Left colon (tissue), 2 donors: ENCODE measurements at regions not wholly inside any gene's neighbourhood (a gene's known extent, or its start where the extent isn't known, plus 50 kb on each side); places are given as distances from the start of the nearest gene placed in this dataset.

Experiments used
- ATAC-seq: fragments of 200-7000 bp; cut with Tn5 transposase; one replicate; pipeline ENCODE4 v1.9.1; 2020; ENCODE audit warnings: mild to moderate bottlenecking, moderate library complexity
- DNase-seq, 2 donors: peaks; one replicate each; pipeline ENCODE4 v3.0.0-alpha.2; 2020
- intact Hi-C, 2 donors: fragments of 100-400 bp; cut with DNase I in 1 of 2; cut with micrococcal nuclease in 1 of 2; formaldehyde crosslinking; loops; one replicate each; pipeline versions ENCODE4 v1.11.2 to v1.14.0; 2022; cut with DNase I, micrococcal nuclease
- donor health status: DM: no; HTN: no; CAD: no.
- donor health status: DM: yes; HTN: yes; CAD: no.

DNA sequence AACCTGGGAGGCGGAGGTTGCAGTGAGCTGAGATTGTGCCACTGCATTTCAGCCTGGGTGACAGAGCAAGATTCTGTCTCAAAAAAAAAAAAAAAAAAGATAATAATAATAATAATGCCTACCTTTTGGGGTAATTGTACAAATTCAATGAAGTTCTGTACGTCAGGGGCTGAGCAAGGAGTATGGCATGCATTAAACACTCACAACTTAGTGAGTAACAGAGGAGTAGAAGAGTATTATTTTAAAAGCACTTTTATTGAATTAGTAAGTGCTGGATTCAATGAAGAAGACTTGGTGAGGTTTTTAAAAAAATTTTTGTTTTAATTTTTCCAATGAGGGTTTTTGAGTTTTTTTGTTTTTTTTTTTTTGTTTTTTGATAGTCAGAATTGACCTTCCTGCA lies 783.6 kb upstream of the TBX3 start:
- no peak for DNase-seq
- no peak for ATAC-seq
- intact Hi-C loops: no loop called here

DNA sequence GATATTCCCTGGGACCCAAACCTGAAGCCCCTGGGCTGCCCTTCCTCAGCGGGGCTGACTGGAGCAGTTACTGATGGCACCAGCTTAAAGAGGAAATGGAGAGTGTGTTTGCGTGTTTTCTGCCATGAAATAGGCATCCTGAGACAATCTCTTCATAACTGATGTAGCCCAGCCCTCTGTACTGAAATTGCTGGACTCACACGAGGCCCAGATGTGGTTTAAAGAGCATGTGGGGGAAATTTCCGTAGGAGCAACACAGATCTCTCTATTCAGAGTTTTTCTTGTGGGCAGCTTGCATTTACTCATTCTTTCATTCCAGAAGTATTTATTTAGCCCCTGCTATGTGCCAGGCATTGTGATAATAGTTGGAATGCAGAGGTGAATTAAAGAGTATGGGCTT lies 782.1 kb upstream of the TBX3 start:
- no peak for ATAC-seq
- intact Hi-C loops: no loop called here
- no peak for DNase-seq

- intact Hi-C loops: no loop called here
- ATAC-seq (no peak), DNase-seq (no peak)
Observed at GRCh38 chr12:115464661-115465060, 780.7 kb upstream of the TBX3 start.

- intact Hi-C loops: no loop called here
- ATAC-seq (peak; percentile 78), DNase-seq (no peak)
Observed at GRCh38 chr12:115464111-115464581, 780.2 kb upstream of the TBX3 start.

DNA sequence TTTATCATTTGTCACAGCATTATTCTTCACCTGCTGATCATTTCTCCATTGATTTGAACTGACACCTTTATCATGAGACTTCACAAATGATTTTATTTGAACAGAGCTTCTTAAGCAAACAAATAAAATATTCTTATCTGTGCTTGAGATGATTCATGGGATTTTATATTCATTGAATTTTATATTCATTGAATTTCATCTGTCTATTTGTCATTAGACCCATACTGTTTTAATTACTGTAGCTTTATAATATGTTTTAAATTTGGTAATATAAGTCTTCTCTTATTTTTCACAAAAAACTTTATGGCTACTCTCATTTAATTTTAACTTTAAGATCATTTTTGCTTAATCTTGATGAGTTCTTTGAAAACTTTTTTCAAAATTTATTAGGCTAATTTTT lies 777.4 kb upstream of the TBX3 start:
- DNase-seq (no peak), ATAC-seq (no peak)
- intact Hi-C loops: no loop called here

- ATAC-seq (no peak), DNase-seq (no peak)
- intact Hi-C loops: no loop called here
Observed at GRCh38 chr12:115457798-115458197, 773.8 kb upstream of the TBX3 start.

DNA sequence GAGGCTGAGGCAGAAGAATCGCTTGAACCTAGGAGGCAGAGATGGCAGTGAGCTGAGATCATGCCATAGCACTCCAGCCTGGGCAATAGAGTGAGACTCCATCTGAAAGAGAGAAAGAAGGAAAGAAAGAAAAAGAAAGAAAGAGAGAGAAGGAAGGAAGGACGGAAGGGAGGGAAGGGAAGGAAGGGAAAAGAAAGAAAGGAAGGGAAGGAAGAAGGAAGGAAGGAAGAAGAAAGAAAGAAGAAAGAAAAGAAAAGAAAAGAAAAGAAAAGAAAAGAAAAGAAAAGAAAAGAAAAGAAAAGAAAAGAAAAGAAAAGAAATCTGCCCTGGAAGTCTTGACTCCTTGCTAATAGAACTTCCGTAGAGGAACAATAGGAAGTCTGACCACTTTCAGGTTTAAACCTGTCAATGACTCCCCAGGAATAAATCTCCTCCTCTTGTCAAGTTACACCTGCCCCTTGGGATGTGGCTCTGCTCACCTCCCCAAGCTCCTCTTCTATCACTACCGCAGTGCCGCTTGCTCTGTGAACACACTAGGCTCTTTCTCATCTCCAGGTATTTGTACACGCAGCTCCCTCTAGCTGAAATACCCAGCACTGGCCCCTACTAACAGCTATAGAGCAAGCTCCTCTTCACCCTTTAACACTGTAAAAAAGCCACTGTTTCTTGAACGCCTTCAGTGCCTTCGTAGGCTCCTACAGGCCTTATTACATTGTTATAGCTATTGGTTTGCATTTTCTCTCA lies 773.1 kb upstream of the TBX3 start:
- intact Hi-C loops: no loop called here
- DNase-seq: no peak
- no peak for ATAC-seq

- ATAC-seq (no peak), DNase-seq (no peak)
- intact Hi-C loops: no loop called here
Observed at GRCh38 chr12:115455268-115455681, 771.3 kb upstream of the TBX3 start.

GRCh38 chr12:115452751-115453281 lies 768.8 kb upstream of the TBX3 start:
- intact Hi-C loops: no loop called here
- ATAC-seq: no peak
- DNase-seq: no peak

GRCh38 chr12:115451780-115452736 lies 768.1 kb upstream of the TBX3 start:
- ATAC-seq (peak; percentile 94), DNase-seq (peak in 1 of 2 donors; percentile 65)
- intact Hi-C loops: no loop called here

DNA sequence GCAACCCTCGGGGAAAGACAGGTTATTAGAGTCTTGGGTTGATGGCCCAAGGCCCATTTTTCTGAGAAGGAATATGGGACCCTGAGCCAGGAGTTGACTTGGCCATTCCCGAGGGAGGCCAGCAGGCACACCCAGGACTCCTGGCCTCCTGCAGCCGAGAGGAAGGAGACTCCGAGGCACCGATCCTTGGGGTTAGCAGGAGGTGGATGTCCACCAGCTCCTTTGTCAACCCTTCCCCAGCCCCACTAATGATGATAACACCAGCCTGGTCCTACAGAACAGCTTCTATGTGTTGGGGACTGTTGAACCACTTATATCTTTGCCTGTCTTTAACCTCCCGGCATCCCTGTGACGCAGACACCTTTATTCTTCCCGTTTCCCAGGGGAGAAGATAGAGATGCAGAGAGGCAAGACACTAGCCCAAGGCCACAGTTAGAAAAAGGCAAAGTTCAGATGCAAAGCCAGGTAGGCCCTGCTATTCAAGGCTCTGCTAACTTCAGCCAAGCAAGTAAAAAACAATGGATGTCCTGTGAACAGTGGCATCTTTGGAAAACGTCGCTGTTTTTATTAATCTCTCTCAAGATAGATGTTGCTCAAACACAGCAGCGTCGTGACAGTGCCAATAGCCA lies 767.3 kb upstream of the TBX3 start:
- DNase-seq: no peak
- intact Hi-C loops: no loop called here
- peak; percentile 18 for ATAC-seq

DNA sequence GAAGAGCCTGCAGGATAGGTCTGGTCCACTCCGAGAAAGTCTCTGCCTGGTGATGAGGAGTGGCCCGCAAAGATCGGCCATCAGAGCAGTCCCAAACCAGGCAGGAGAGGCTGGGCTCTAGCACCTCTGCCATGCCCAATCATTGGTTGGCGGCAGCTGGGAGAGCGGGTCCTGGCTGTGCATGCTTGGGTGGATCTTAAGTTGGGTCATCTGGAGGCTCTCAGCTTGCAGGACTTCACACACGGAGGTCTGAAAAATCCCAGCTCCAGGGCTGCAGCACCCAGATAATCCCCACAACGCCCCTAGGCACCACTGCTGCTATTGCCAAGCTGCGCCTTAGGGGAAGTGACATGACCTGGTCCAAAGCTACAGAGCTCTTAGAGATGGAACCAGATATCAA lies 766.7 kb upstream of the TBX3 start:
- intact Hi-C loops: no loop called here
- no peak for DNase-seq
- ATAC-seq: no peak

DNA sequence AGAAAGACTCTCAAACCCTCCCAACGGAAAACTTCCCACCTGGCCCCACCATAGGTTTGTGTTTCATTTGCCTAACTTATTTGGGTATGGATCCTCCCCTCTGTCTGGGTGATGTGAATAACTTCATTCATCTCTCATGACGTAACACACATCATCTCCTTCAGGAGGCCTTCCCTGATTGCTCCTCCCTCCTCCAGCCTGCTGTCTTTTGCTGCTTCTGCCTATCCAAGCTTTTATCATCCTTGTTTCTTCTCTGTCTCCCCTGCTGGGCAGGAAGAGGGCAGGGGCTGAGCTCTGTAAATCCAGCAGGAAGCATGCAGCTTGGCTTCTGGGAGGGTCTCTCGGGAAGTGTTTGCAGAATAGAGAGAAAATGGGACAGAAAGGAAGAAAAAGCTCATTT lies 766.0 kb upstream of the TBX3 start:
- intact Hi-C loops: no loop called here
- ATAC-seq: no peak

GRCh38 chr12:115449526-115449925 lies 765.6 kb upstream of the TBX3 start:
- no peak for ATAC-seq
- intact Hi-C loops: no loop called here
- DNase-seq: no peak

More for the DNA sequence above, 766.0 kb upstream of the TBX3 start:
- DNase-seq: no peak

- DNase-seq (no peak), ATAC-seq (no peak)
- intact Hi-C loops: no loop called here
Observed at GRCh38 chr12:115444346-115444745, 760.4 kb upstream of the TBX3 start.

GRCh38 chr12:115443351-115443938 lies 759.5 kb upstream of the TBX3 start:
- DNase-seq: no peak
- intact Hi-C loops: no loop called here
- peak; percentile 40 for ATAC-seq

DNA sequence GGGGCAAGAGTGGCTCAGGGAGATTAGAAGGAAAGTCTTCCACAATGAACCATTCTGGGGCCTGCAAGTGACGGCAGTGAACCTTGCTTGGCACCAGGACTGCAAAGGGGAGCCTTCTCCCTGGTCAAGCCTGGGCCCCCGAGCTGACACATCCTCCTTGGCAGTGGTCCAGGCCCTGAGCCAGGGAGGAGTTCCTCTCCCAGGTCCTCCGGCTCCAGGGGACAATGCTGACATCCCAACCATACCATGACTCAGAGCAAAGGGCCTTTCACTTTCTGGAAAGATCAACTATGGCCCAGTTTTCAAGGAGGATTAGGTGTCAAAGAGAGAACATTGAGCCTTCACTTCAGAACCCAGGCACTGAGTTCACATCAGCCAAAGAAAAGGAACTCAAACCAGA lies 756.5 kb upstream of the TBX3 start:
- DNase-seq: no peak
- intact Hi-C loops: no loop called here
- no peak for ATAC-seq

DNA sequence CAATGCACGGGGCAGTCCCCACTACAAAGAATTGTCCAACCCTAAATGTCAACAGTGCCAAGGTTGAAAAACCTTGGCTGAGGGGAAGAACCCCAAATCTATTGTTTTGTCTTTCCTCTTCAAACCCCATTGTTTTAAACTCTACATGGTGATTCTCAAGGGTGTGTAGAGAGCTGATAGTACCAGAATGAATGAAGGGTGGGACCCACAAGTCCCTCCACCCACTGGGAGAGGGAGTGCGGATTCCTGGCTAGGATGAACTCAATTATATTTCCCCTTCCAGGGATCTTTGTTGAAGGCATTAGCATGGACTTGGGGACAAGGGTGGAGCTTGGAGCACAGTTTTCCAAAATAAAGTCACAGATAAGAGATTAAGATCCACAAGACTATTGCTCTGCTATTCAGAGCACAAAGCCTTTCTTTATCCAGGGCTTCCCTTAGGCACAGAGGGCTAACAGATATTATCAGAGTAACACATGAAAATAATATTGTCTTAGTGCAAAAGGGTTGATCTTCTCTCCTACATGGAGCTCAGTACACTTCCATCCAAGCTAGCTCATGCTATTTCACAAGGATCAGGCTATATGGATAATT lies 755.1 kb upstream of the TBX3 start:
- DNase-seq (no peak), ATAC-seq (no peak)
- intact Hi-C loops: no loop called here

DNA sequence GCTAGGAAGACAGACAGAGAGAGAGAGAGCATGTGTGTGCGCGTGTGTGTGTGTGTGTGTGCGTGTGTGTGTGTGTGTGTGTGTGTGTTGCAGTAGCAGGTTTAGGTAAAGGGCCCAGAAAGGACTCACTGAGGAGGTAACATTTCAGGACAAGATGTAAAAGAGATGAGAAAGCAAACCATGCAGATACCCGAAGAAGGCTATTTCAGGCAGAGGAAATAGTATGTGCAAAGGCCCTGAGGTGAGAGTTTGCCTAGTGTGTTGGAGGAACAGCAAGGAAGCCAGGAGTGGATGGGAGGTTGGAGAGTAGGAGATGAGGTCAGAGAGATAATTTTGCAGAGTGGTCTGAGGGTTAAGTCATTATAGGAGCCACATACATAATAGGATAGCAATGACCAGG lies 754.3 kb upstream of the TBX3 start:
- DNase-seq (no peak), ATAC-seq (no peak)
- intact Hi-C loops: no loop called here
